Esophagus (tissue), 2 donors: ENCODE measurements at regions not wholly inside any gene's neighbourhood (a gene's known extent, or its start where the extent isn't known, plus 50 kb on each side); places are given as distances from the start of the nearest gene placed in this dataset.

Source experiments
- H3K27ac ChIP-seq, 2 donors: one replicate each; pipeline ENCODE4 v1.5.1; 2013; ENCODE audit warnings: low read depth in 2 of 2, mild to moderate bottlenecking in 2 of 2, inconsistent platforms in 1 of 2, low read length in 1 of 2, moderate library complexity in 1 of 2
- H3K27me3 ChIP-seq, 2 donors: one replicate each; pipeline ENCODE4 v1.6.1; 2013; ENCODE audit warnings: low read length in 2 of 2, control low read depth in 1 of 2, mild to moderate bottlenecking in 1 of 2; ENCODE audit not compliant: insufficient read depth in 2 of 2, control insufficient read depth in 1 of 2
- H3K36me3 ChIP-seq, 2 donors: one replicate each; pipeline ENCODE4 v1.6.1; 2013; ENCODE audit warnings: low read length in 1 of 2; ENCODE audit not compliant: control insufficient read depth in 2 of 2, insufficient read depth in 2 of 2
- H3K4me1 ChIP-seq, 2 donors: one replicate each; pipeline ENCODE4 v1.6.1; 2013; ENCODE audit warnings: low read length in 1 of 2; ENCODE audit not compliant: control insufficient read depth in 2 of 2, insufficient read depth in 2 of 2
- H3K4me3 ChIP-seq, 2 donors: one replicate each; pipeline ENCODE4 v1.5.1; 2013; ENCODE audit warnings: low read length in 2 of 2, mild to moderate bottlenecking in 2 of 2, low read depth in 1 of 2, moderate library complexity in 1 of 2
- H3K9me3 ChIP-seq, 2 donors: one replicate each; pipeline ENCODE4 v1.6.1; 2013; ENCODE audit warnings: mild to moderate bottlenecking in 2 of 2, low read depth in 1 of 2, low read length in 1 of 2, moderate library complexity in 1 of 2; ENCODE audit not compliant: control insufficient read depth in 2 of 2, insufficient read depth in 1 of 2
- WGBS, 2 donors: extraction: QIAGEN DNeasy Blood & Tissue Kit; methylation state at CpG; one replicate each; pipeline ENCODE4 v1.1.7; 2013; 5-methylcytosine and 5-hydroxymethylcytosine counted together
- donor health status: healthy with polysubstance abuse.
- donor health status: Bipolar disorder and iron deficiency.

- Histone ChIP-seq H3K4me1 (no peaks in the 10 kb centered on the region), H3K27ac (no peak overlapping the region), H3K27me3 (no peaks in the 10 kb centered on the region), H3K36me3 (no peaks in the 10 kb centered on the region), H3K9me3 (no peaks in the 10 kb centered on the region), H3K4me3 (no peak overlapping the region)
- 56 to 62% methylated on average over 3 of the region's 3 CpGs for WGBS, 2 donors
These were observed 96.9 kb upstream of the HABP2 start for GRCh38 chr10:113455947-113456346.

GRCh38 chr10:113456741-113457140 lies 96.1 kb upstream of the HABP2 start:
- WGBS, 2 donors, result 88 to 89% methylated on average over 6 of the region's 6 CpGs
- H3K4me1 ChIP-seq, result no peaks in the 10 kb centered on the region
- no peak overlapping the region for H3K27ac ChIP-seq
- peaks cover 0 to 2% of the 10 kb centered on the region in 2 donors for H3K9me3 ChIP-seq
- H3K27me3 ChIP-seq, result no peaks in the 10 kb centered on the region
- no peaks in the 10 kb centered on the region for H3K36me3 ChIP-seq
- H3K4me3 ChIP-seq, result no peak overlapping the region

- peaks cover 0 to 2% of the 10 kb centered on the region in 2 donors for H3K9me3 ChIP-seq
- no peaks in the 10 kb centered on the region for H3K36me3 ChIP-seq
- no peaks in the 10 kb centered on the region for H3K27me3 ChIP-seq
- H3K4me1 ChIP-seq, result no peaks in the 10 kb centered on the region
- H3K27ac ChIP-seq, result no peak overlapping the region
- WGBS, 2 donors, result 89 to 95% methylated on average over 5 of the region's 5 CpGs
- H3K4me3 ChIP-seq, result no peak overlapping the region
These were observed 95.4 kb upstream of the HABP2 start for GRCh38 chr10:113457408-113457807.

GRCh38 chr10:113458451-113458850 lies 94.4 kb upstream of the HABP2 start:
- no peaks in the 10 kb centered on the region for H3K4me1 ChIP-seq
- 90 to 91% methylated on average over 10 of the region's 10 CpGs for WGBS, 2 donors
- peaks cover 0 to 2% of the 10 kb centered on the region in 2 donors for H3K9me3 ChIP-seq
- H3K36me3 ChIP-seq, result no peaks in the 10 kb centered on the region
- no peak overlapping the region for H3K4me3 ChIP-seq
- no peak overlapping the region for H3K27ac ChIP-seq
- H3K27me3 ChIP-seq, result no peaks in the 10 kb centered on the region

GRCh38 chr10:113458944-113459343 lies 93.9 kb upstream of the HABP2 start:
- peaks cover 0 to 2% of the 10 kb centered on the region in 2 donors for H3K9me3 ChIP-seq
- H3K27ac ChIP-seq, result no peak overlapping the region
- 73 to 79% methylated on average over 5 of the region's 5 CpGs for WGBS, 2 donors

GRCh38 chr10:113459626-113460280 lies 93.1 kb upstream of the HABP2 start:
- Histone ChIP-seq H3K36me3 (no peaks in the 10 kb centered on the region), H3K4me1 (no peaks in the 10 kb centered on the region), H3K9me3 (peaks cover 0 to 2% of the 10 kb centered on the region in 2 donors), H3K4me3 (no peak overlapping the region), H3K27ac (no peak overlapping the region), H3K27me3 (no peaks in the 10 kb centered on the region)
- 84 to 91% methylated on average over 8 of the region's 8 CpGs for WGBS, 2 donors

More at GRCh38 chr10:113458944-113459343, 93.9 kb upstream of the HABP2 start:
- Histone ChIP-seq H3K4me1 (no peaks in the 10 kb centered on the region), H3K36me3 (no peaks in the 10 kb centered on the region), H3K27me3 (no peaks in the 10 kb centered on the region), H3K4me3 (no peak overlapping the region)

GRCh38 chr10:113463083-113463482 lies 89.8 kb upstream of the HABP2 start:
- Histone ChIP-seq H3K4me1 (no peaks in the 10 kb centered on the region), H3K27me3 (no peaks in the 10 kb centered on the region), H3K36me3 (no peaks in the 10 kb centered on the region), H3K27ac (no peak overlapping the region), H3K9me3 (peaks cover 0 to 2% of the 10 kb centered on the region in 2 donors), H3K4me3 (no peak overlapping the region)
- 58 to 70% methylated on average over 1 of the region's 1 CpG for WGBS, 2 donors

- 35 to 38% methylated on average over 3 of the region's 3 CpGs for WGBS, 2 donors
- Histone ChIP-seq H3K4me1 (no peaks in the 10 kb centered on the region), H3K27ac (no peak overlapping the region), H3K36me3 (no peaks in the 10 kb centered on the region), H3K4me3 (no peak overlapping the region), H3K9me3 (peaks cover 0 to 2% of the 10 kb centered on the region in 2 donors), H3K27me3 (no peaks in the 10 kb centered on the region)
These were observed 89.1 kb upstream of the HABP2 start for GRCh38 chr10:113463777-113464176.

- H3K4me1 ChIP-seq, result no peaks in the 10 kb centered on the region
- H3K27ac ChIP-seq, result no peak overlapping the region
- WGBS, 2 donors, result 89 to 90% methylated on average over 3 of the region's 3 CpGs
- no peak overlapping the region for H3K4me3 ChIP-seq
- H3K9me3 ChIP-seq, result no peaks in the 10 kb centered on the region
- no peaks in the 10 kb centered on the region for H3K36me3 ChIP-seq
- no peaks in the 10 kb centered on the region for H3K27me3 ChIP-seq
These were observed 83.1 kb upstream of the HABP2 start for GRCh38 chr10:113469796-113470195.
